ENCODE measurements at regions not wholly inside any gene's neighbourhood (a gene's known extent, or its start where the extent isn't known, plus 50 kb on each side); places are given as distances from the start of the nearest gene placed in this dataset.

GRCh38 chr18:54466248-54467005 lies 108.7 kb downstream of the C18orf54 start (continued):
- TF ChIP-seq IRF3 (IDR thresholded peaks at IDR 0.05; ENCODE audit: low read depth, low read length) (no peak), EZH2phosphoT487 (IDR thresholded peaks at IDR 0.05; ENCODE audit: borderline replicate concordance, low read depth) (no peak), FOXJ3 (CRISPR knock-in tag; IDR thresholded peaks at IDR 0.05) (no peak), MEF2A (IDR thresholded peaks at IDR 0.05; ENCODE audit: borderline replicate concordance, low read depth) (no peak), ZBTB33 (IDR thresholded peaks at IDR 0.05; ENCODE audit: borderline replicate concordance, low read depth) (no peak), MXI1 (IDR thresholded peaks at IDR 0.05; ENCODE audit: low read depth, low read length) (no peak), SMC3 (IDR thresholded peaks at IDR 0.05; ENCODE audit: low read depth, low read length) (no peak), RFX5 (IDR thresholded peaks at IDR 0.05; ENCODE audit: low read length) (no peak)

- Histone ChIP-seq H3K4me2 (no peak overlapping the region), H3F3A (replicated peaks; ENCODE audit: insufficient read depth) (no peaks in the 10 kb centered on the region), H3K9me3 (no peaks in the 10 kb centered on the region), H3K4me1 (ENCODE audit: control insufficient read depth in 1 of 2, insufficient read depth in 2 of 2, low read depth in 1 of 2, low read length in 1 of 2) (no peaks in the 10 kb centered on the region), H2AFZ (ENCODE audit: low read depth) (no peak overlapping the region), H3K79me2 (ENCODE audit: insufficient read depth) (no peaks in the 10 kb centered on the region), H3K9ac (no peak overlapping the region), H4K20me1 (ENCODE audit: insufficient read depth) (no peaks in the 10 kb centered on the region), H3K9me2 (no peaks in the 10 kb centered on the region), H3K4me3 (ENCODE audit: low read depth in 2 of 2, low read length in 1 of 2) (no peak overlapping the region), H3K27ac (ENCODE audit: low read depth in 2 of 2, low read length in 1 of 2) (no peak overlapping the region), H3K27me3 (ENCODE audit: insufficient read depth) (no peaks in the 10 kb centered on the region), H3K36me3 (replicated peaks in 1 of 2; ENCODE audit: control insufficient read depth in 1 of 2, insufficient read depth in 2 of 2, low read length in 1 of 2) (no peaks in the 10 kb centered on the region)
- TF ChIP-seq RAD21 (IDR thresholded peaks at IDR 0.05; ENCODE audit: low read length) (no peak), CTCF (IDR thresholded peaks at IDR 0.05) (no peak), SMC3 (IDR thresholded peaks at IDR 0.05; ENCODE audit: low read depth, low read length) (no peak), PBX3 (IDR thresholded peaks at IDR 0.05) (no peak), USF1 (IDR thresholded peaks at IDR 0.05; ENCODE audit: borderline replicate concordance, low read depth) (no peak), TEAD4 (IDR thresholded peaks at IDR 0.05; ENCODE audit: borderline replicate concordance, insufficient read depth) (no peak), CHD2 (IDR thresholded peaks at IDR 0.05; ENCODE audit: low read length, partially characterized antibody) (no peak), EP300 (IDR thresholded peaks at IDR 0.05; ENCODE audit: borderline replicate concordance in 1 of 2, low read depth in 1 of 2, low read length in 1 of 2) (no peak), REST (IDR thresholded peaks at IDR 0.05; ENCODE audit: low read depth, low read length) (no peak)
- no peak for DNase-seq
- ChIA-PET CTCF (no interaction called here), POLR2A (no interaction called here)
- 34% methylated on average over 5 of the region's 5 CpGs for WGBS (ENCODE audit: low lambda C conversion rate)
These were observed 111.7 kb upstream of the DYNAP start for GRCh38 chr18:54479365-54479764.

Measured in SK-N-SH (cell line).